Iris pigment epithelial cell (primary cell): ENCODE measurements at regions not wholly inside any gene's neighbourhood (a gene's known extent, or its start where the extent isn't known, plus 50 kb on each side); places are given as distances from the start of the nearest gene placed in this dataset.
A peak's percentile ranks its signal among the peaks of the same experiment; 100 is the strongest.
"Not testable (repeated sequence)": the region's sequence is repeated elsewhere in the genome, so short reads cannot be mapped to it uniquely, and the experiment has no call there.

ENCODE experiments used
- DNase-seq: peaks from one replicate; pipeline ENCODE4 v3.0.0-alpha.2; 2011; ENCODE audit warnings: low read depth

DNA sequence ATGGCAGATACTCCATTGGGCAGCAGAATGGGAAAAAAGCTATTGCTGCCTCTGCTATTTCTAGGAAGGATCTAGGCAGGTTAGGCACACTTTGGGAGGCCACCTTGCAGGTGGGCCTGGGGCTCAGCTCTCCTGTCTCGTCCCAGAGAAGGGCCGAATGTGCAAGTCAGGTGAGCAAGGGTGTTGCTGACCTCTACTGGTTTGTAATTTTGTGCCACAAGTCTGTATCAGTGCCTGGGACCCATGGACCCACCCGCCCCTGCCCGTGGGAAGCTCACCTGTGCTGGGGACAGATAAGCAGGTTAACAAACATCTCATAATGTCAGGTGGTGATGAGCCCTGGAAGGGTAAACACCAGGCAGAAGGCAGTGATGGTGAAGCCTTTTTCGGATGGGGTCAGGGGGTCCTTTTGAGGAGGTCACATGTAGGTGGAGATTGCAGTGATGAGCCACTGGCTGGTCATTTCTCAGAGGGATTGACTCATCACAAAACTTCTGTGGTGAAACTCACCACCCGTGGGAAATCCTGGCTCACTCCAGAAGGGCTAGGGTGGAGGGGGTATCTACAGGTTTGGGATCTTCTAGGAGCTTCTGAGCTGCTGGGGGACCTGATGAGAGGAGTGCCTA, 161.3 kb downstream of the KLF13 start:
- DNase-seq: peak; percentile 12

DNA sequence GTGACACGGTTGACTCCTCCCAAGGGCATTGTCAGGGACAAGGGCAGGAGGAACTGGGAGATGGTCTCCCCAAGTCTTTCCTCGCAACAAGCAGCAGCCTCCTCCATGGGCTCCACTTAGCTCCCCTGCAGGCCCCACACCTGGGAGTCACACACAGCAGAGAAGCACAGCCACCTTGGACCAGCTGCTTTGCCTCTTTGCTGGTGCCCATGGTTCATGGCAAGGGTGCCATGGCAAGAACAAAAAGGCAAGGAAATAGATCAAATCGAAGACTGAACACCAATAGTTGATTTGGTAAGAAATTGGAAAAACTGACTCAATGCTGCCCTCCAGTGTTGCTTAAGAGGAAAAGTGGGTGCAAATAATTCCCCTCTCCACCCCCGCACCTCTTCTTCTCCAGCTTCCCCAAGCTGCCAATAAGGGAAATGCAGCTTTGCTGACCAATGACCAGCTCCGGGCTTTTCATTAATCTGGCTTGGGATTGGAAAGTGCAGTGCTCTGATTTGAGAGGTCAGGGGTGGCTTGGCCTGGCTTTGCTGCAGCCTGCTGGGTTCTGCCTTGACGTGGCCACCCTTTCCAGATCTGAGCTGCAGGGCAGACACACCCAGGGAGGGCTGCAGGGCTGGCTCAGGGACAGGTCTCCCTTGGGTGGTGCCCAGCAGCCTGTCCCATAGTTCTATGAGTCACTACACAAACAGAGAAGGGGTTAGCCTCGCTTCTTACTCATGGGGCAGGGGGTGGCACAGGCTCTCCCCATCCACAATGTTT, 162.0 kb downstream of the KLF13 start:
- peak; percentile 90 for DNase-seq

DNA sequence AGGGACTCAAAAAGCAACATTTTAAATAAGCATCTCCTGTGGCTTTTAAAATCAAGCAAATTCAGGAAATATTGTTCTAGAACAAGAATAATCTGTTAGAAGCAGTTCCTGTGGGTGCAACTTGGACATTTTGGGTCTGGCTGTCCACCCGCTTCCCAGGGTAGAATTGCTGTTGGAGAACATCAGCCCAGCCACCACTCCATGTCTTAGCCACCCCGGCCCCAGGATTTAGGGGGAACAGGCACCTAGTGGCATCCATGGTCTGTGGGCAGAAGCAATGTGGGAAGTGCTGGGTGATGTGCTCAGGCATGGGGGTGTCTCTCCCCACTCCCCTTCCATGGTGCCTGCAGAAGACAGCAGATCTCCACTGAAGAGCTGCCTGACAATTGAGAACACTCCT, 162.6 kb downstream of the KLF13 start:
- no peak for DNase-seq

DNA sequence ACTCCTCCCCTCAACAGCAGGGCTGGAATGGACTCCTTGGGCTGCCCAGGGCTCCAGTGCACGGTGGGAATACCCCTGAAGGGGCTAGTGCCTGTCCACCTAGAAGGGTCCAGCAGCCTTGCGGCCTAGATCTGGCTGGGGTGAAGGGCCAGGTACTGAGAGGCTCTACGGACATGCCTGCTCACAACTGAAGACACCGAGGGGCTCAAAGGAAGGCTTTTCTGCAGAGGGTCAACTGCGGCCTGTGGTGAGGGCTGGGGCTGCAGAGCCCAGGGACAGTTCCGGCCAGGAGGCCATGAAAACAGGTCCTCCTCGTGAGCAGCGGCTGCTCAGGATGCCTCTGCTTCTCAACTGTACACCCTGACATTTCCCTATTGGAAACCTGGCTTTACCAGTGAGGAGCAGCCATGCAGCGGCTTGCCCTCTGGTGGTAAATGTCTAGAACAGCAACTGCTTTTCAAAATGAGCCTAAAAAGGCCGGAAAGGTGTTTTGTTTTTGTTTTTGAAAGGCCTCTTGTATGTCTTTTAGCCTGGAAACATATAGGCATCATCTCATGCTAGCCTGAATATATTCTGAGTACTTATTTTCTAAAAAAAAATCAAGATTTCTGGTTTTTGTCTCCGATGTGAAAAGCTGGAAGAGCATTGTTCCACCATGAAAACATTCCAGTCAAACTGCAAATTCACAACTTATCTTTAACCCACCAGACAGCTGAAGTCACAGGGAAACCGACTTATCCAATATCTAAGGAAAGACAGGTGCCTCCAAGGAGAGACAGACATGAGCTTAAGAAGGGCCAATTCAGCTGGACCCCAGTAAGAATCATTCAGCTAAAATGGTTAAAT, 163.4 kb downstream of the KLF13 start:
- peak; percentile 54 for DNase-seq

DNA sequence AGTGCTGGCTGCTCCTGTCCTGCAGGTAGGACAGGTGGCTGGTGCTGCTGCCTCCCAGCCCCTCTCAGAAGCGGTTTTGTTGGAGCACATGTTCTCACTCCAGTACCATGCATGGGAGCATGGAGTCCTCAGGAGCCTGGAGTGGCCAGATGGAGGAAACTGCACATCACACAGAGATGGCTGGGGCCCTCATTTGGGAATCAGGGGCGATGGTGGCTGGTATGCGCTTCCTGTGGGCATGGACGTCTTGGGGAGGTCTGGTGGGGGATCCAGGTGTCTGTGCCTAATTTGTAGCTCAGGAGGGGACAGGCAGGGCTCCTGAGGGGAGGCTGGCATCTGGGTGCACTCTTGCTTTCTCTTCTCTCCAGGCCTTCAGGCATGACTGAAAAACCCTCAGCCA, 168.2 kb downstream of the KLF13 start:
- DNase-seq: no peak

DNA sequence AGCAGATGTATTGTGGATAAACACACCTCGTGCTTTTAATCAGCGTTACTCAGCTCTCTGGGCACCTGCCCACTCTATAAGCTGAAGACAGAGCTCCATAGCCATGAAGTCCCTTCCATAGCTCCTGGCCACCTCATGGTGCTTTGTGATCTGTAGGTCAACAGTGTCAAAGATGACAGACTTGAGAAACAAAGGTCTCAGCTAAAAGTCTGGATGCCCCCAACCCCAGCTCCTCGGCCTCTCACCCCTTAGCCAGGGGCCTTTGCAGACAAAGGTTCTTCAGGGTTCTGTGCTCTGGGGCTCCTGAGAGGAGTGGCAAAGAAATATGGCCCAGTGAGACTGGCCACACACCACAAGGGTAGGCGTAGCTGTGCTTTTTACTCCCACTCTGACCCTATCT, 168.6 kb downstream of the KLF13 start:
- no peak for DNase-seq

DNA sequence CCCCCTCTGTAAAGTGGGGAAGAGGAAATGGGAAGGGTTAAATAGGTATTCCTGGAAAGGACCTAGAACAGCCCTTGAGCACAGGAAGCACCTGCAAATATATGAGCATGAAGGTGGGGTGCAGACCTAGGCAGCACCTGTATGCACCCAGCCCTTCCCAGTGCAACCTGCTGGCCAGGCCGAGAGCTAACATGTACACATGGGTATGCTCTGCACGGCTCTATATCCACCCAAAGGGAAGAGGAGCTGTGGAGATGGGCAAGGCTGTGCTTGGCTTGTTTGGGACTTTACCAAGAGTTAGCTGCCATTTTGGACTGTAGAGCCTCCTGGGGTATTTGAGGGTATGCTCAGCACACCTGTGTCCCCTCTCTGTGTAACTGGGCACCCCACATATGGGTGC, 171.2 kb downstream of the KLF13 start:
- no peak for DNase-seq

DNA sequence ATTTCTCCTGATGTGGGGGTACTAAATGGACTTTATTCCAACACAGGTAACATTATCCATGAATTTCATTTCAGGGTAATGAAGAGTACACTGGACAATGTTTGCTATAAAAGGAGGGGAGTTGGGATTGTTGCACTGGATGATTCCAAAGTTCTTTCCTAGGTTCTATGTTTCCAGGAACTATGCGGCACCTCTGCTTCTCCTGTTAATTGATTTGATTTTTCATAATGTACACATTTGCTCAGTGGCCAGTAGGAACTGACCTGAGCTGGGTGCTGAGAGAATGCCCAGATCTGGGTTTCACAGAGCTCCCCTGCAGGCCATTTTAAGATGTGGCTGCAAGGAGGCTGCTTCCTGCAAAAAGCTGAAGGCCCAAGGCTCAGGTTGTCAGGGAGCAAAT, 171.7 kb downstream of the KLF13 start:
- no peak for DNase-seq

DNA sequence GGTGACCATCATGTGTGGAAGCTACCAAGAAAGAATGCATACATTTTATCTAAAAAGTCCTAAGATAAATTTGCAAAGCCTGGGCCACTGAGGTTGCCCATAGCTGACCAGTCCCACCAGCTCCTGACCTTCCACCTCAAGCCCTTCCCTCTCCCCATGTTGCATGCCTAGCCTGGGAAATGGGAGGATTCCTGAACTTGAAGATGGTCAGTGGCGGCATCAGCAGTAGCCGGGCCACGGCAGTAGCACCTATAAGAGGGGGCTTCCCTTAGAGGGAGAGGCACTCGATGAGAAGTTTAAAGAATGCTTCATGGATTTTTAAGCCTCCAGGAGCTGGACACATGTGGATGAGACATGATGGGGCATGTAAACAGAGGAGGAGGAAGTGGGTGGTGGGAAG, 172.1 kb downstream of the KLF13 start:
- no peak for DNase-seq

DNA sequence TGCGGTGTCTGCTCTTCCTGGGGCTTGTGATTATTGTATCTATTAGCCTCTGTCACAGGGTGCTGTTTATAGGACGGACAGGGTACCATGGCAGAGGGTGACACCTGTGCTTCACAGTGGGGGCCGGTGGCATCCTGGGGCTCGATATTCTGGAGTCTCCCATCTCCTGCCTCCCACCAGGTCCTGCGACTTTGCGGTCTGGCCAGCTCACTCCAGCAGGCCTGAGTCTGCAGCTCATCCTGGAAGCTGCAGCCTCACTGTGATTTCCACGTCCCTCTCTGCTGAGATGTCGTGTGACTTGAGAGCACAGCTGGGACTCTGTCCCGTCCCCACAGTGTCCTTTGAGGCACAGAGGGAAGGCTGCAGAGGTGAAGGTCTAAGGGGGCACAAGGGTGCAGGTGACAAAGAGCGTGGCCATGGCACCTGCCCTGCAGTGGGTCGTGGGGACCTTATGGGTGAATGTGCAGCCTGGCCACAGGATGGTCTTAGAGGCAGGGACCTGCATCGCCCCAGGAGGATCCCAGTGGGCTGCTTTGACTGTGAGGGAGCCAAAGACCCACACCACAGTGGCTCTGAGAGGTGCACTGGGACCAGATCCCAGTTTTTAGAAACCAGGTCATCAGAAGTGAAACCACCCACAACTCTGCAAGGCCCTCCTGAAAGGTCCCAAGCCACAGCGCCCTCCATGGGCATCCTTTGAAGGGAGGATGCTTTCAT, 172.8 kb downstream of the KLF13 start:
- DNase-seq: no peak

DNA sequence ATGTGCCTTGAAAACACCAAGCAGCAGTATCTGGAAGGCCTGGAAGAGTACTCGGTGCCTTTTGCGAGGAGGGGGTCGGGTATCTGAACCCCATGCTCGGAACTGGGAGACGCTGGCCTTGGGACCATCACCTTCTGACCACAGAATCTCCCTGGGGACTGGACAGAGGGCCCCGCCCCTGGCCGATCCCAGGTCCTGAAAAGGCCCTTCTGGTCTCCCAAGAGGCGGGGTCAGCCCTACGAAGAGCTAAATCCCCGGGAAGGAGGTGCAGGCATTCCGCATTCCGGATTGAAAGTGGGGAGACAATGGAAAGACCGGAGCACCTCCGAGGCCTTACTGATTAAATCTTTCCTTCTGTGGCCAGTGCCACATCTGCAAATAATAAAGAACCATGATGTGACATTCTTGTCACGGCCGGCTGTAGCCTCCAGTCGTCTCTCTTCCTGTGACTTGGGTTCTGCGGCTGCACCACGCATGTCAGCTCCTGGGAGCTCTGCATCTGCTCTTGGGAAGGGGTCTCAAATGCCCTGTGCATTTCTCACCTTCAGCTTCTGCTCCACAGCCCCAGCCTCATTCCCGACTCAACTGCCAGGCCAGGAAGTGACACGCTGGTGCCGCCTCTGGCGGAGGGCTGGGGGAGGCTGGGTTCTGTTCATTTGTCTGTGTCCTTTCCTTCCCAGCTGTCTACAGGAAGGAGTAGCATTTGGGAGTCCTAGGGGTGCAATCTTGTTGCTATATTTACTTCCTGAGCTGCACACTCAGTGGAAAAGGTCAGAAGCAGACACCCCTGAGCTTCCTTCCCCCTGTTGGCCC, 173.5 kb downstream of the KLF13 start:
- no peak for DNase-seq

DNA sequence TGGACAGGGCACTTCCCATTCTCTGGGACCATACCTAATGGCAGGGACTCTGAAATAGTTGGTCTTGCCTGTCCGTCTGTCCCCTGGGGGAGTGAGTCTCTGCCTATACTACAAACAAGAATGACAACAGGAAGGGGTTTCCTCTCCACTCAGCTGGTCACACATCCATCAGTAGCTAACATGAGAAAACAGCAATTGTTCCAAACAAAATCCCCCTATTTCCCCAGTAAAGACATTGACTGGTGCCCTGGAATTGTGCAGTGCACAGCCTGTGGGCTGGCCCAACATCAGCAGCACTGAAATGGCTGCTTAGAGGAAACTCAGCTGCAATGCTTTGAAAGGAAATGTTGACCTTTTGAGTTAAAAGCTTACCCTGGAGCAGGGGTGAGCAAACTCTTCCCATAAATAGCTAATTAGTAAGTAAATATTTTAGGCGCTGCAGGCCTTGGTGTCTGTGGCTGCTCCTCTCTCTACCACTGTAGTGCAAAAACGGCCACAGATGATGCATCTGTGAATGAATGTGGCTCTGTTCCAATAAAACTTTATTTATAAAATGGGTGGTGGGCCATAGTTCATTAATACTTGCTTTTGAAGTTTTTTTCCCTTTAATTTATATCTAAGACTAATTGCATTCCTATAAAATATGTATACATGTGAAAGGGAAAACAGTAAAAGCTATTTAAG, 174.3 kb downstream of the KLF13 start:
- no peak for DNase-seq

DNA sequence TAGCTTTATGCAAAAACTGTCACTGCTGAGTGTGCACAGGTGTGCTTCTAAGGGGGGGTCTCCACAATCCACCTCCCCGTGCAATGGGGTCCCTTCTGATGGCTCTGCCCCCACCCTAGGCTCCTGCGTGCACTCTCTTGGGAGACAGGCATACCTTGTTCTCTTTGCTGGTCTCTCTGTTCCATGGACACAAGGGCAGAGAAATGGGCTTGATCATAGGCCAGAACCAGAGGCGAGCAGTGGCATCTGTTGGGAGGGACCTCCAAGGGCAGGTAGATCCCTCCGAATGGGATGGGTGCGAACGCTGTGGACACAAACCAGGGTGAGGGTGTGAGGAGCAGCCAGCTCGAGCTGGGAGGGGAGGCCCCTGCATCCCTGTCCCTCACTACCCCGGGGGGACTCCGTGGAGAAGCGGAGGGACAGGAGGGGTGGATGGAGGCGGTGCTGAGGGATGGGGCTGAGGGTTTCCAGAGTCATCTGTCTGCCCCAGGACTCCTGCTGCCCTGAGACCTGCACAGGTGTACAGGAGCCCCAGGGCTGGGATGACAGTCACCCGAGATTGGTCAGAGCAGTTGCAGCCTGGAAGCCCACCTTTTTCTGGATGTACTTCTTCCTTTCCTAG, 175.0 kb downstream of the KLF13 start:
- no peak for DNase-seq

DNA sequence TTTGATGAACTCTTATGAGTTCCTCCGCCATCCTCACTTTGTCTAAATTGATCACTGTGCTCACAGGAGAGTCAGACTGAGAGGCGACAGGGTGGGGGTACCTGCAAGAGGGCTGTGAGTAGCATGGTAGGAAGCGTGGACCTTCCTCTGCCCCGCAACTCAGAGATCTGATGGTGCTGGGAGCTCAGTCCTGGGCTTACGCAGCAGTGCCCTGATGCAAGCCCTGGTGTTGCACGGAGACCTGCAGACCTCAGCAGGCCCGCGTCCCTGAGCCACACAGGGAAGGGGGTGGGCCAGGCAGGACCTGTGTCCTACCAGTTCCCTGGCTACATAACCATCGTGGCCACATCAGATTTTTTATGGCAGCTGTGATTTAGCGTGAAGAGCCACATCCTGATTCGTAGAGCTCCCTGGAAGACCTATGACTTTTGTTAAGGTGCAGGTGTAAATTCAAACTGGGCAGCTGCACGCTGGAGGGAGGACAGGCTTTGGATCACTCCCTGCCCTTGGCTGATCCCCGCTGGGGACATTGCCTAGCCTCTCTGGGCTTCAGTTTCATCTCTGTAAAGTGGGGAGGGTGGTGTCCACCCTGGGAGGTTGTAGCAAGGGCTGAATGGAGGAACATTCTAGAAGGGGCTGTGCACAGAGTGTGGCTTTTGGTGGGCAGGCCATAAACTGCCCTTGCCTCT, 176.1 kb downstream of the KLF13 start:
- no peak for DNase-seq

DNA sequence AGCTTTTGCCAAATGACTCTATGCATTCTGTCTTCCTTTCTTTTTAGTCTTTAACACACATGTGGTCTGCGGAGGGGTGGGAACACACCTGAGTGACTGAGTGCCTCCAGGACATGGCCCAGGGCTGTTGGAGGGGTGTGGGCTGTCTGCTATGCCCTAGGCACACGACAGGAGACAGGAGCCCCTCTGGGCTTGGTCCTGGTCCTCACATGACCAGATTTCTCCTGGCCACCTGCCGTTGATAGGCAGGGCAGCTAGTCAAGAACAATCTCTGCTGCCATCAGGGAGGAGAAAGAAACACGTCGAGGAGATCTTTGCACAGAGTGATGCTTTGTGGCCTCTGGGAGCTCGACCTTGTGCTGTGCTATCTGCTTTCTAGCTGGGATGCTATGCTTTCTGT, 176.6 kb downstream of the KLF13 start:
- no peak for DNase-seq

DNA sequence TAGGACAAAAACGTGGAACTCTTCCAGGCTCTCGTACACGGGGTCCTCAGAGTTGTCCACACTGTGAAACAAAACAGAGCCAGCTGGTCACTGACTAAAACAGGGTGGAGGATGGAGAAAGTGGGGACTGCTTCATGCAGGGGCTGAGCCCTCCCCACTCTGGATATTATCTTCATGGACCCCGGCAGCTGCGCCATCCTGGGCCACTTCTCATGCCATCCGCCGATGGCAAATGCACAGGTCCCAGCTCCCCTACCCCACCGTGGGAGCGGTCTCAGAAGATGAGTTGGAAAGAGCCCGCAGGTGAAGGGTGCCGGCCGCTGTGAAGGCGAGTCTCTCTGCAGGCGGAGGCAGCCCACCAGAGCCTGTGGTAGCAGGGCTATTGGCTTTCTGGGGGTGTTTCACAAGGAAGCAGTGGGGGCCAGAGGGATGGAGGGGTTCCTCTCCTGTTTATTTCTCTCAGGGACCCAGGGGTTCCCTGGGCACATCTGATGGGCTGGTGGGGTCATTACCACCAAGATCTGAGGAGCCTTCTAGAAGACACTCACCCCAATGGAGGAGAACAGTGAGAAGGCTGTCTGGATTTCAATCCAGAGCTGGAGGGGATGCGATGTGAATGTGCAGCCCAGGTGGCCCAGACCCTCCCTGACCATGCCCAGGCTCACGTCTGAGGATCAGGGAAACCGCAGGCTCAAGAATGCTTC, 177.3 kb downstream of the KLF13 start:
- DNase-seq: no peak

DNA sequence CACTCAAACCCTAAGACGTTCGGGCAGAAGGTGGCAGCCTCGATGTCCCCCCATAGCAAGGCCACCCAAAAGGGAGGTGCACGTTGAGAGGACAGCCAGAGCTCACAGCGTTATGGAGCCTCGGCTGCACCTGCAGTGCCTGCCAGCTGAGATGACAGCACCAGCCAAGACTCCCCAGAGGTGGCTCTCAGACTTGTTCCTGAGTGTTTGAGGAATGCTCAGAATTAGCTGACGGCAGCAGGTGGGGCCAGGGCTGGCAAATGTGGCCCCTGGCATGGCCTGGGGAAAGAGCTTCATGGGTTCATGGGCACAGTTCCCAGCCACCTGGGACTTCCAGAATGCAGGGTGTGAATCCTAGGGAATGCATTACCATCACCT, 177.8 kb downstream of the KLF13 start:
- DNase-seq: no peak

DNA sequence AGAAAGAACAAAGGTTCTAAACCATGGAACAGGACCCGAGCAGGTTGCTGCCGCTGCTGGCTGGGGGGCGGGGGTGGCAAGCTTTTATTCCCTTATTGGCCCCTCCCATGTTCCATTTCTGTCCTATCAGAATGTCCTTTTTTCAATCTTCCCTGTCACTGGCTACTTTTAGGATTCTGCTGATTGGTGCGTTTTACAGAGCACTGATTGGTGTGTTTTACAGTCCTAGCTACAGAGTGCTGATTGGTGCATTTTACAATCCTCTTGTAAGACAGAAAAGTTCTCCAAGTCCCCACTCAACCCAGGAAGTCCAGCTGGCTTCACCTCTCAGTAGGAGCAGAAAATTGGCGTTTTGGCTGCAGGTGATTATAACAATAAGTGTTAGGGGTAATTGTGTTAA, 180.9 kb downstream of the KLF13 start:
- not testable (repeated sequence) for DNase-seq

DNA sequence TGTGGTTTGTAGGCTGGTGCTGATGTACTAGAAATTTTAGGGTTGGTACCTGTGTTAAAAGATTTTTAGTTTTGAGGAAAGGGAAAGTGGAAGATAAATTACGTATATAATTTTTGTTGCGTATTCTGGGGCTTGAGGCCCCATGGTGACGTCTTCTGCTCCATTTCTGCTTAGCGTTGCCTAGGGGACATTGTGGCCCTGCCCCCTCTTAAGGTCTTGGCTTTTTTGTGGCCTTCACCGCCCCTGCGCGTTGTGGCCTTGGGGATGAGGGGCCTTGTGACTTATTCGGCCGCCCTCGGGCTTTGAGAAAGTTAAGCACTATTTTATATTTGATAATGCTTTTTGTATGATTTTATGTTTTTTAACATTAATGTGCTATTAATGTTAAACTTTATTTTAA, 182.0 kb downstream of the KLF13 start:
- no peak for DNase-seq
